NT2/D1 (cell line): ENCODE measurements at regions not wholly inside any gene's neighbourhood (a gene's known extent, or its start where the extent isn't known, plus 50 kb on each side); places are given as distances from the start of the nearest gene placed in this dataset.

Experiments used
- SUZ12 ChIP-seq: IDR thresholded peaks from 2 replicates; pipeline ENCODE4 v1.6.1; 2011; ENCODE audit not compliant: insufficient read length, insufficient read depth; ENCODE audit errors: extremely low read depth
- YY1 ChIP-seq: IDR thresholded peaks from 2 replicates; pipeline ENCODE4 v1.6.1; 2011; ENCODE audit not compliant: insufficient read length, insufficient read depth
- ZNF274 ChIP-seq: IDR thresholded peaks from 2 replicates; pipeline ENCODE4 v1.6.1; 2011; ENCODE audit warnings: mild to moderate bottlenecking, low read depth, low read length

- TF ChIP-seq ZNF274 (no peak), YY1 (no peak), SUZ12 (no peak)
Measured at GRCh38 chr6:113496166-113496565, 361.0 kb upstream of the MARCKS start.
